GM12872 (cell line): ENCODE measurements at regions not wholly inside any gene's neighbourhood (a gene's known extent, or its start where the extent isn't known, plus 50 kb on each side); places are given as distances from the start of the nearest gene placed in this dataset.

Experiments
- CTCF ChIP-seq: IDR thresholded peaks from 3 replicates; pipeline ENCODE4 v1.5.1; 2011; ENCODE audit warnings: low read depth, mild to moderate bottlenecking, low read length, moderate library complexity; ENCODE audit not compliant: insufficient read depth

GRCh38 chr11:91174734-91175133 lies 951.9 kb upstream of the CHORDC1 start:
- no peak for TF ChIP-seq CTCF

GRCh38 chr11:91174193-91174592 lies 951.3 kb upstream of the CHORDC1 start:
- TF ChIP-seq CTCF, result no peak

GRCh38 chr11:91173701-91174100 lies 950.9 kb upstream of the CHORDC1 start:
- no peak for TF ChIP-seq CTCF

GRCh38 chr11:91170711-91171110 lies 947.9 kb upstream of the CHORDC1 start:
- TF ChIP-seq CTCF, result no peak

GRCh38 chr11:91164452-91164822 lies 941.6 kb upstream of the CHORDC1 start:
- TF ChIP-seq CTCF, result no peak

GRCh38 chr11:91163619-91164451 lies 941.0 kb upstream of the CHORDC1 start:
- TF ChIP-seq CTCF, result no peak

- TF ChIP-seq CTCF, result no peak
Observed at GRCh38 chr11:91160661-91161060, 937.8 kb upstream of the CHORDC1 start.
